HL-60 (cell line): ENCODE measurements at regions not wholly inside any gene's neighbourhood (a gene's known extent, or its start where the extent isn't known, plus 50 kb on each side); places are given as distances from the start of the nearest gene placed in this dataset.

Experiments used
- POLR2AphosphoS5 ChIP-seq: IDR thresholded peaks from 2 replicates; pipeline ENCODE4 v1.6.1; 2012; ENCODE audit warnings: low read depth
- TF ChIP-seq, protein P1 (sequence below): IDR thresholded peaks from 2 replicates; pipeline ENCODE4 v1.6.1; 2012; ENCODE audit warnings: low read depth; ENCODE audit not compliant: insufficient replicate concordance
- TF ChIP-seq, protein P2 (sequence below): IDR thresholded peaks from one replicate; pipeline ENCODE4 v1.5.1; 2011; ENCODE audit warnings: low read length, control low read depth, inconsistent platforms; ENCODE audit not compliant: insufficient read depth

GRCh38 chr9:134987906-134988700 lies 70.4 kb upstream of the FCN1 start:
- TF ChIP-seq, protein P1, sequence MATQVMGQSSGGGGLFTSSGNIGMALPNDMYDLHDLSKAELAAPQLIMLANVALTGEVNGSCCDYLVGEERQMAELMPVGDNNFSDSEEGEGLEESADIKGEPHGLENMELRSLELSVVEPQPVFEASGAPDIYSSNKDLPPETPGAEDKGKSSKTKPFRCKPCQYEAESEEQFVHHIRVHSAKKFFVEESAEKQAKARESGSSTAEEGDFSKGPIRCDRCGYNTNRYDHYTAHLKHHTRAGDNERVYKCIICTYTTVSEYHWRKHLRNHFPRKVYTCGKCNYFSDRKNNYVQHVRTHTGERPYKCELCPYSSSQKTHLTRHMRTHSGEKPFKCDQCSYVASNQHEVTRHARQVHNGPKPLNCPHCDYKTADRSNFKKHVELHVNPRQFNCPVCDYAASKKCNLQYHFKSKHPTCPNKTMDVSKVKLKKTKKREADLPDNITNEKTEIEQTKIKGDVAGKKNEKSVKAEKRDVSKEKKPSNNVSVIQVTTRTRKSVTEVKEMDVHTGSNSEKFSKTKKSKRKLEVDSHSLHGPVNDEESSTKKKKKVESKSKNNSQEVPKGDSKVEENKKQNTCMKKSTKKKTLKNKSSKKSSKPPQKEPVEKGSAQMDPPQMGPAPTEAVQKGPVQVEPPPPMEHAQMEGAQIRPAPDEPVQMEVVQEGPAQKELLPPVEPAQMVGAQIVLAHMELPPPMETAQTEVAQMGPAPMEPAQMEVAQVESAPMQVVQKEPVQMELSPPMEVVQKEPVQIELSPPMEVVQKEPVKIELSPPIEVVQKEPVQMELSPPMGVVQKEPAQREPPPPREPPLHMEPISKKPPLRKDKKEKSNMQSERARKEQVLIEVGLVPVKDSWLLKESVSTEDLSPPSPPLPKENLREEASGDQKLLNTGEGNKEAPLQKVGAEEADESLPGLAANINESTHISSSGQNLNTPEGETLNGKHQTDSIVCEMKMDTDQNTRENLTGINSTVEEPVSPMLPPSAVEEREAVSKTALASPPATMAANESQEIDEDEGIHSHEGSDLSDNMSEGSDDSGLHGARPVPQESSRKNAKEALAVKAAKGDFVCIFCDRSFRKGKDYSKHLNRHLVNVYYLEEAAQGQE, result no peak
- TF ChIP-seq POLR2AphosphoS5, result no peak
- TF ChIP-seq, protein P2, sequence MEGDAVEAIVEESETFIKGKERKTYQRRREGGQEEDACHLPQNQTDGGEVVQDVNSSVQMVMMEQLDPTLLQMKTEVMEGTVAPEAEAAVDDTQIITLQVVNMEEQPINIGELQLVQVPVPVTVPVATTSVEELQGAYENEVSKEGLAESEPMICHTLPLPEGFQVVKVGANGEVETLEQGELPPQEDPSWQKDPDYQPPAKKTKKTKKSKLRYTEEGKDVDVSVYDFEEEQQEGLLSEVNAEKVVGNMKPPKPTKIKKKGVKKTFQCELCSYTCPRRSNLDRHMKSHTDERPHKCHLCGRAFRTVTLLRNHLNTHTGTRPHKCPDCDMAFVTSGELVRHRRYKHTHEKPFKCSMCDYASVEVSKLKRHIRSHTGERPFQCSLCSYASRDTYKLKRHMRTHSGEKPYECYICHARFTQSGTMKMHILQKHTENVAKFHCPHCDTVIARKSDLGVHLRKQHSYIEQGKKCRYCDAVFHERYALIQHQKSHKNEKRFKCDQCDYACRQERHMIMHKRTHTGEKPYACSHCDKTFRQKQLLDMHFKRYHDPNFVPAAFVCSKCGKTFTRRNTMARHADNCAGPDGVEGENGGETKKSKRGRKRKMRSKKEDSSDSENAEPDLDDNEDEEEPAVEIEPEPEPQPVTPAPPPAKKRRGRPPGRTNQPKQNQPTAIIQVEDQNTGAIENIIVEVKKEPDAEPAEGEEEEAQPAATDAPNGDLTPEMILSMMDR, result no peak
